ENCODE measurements at regions not wholly inside any gene's neighbourhood (a gene's known extent, or its start where the extent isn't known, plus 50 kb on each side); places are given as distances from the start of the nearest gene placed in this dataset.

DNA sequence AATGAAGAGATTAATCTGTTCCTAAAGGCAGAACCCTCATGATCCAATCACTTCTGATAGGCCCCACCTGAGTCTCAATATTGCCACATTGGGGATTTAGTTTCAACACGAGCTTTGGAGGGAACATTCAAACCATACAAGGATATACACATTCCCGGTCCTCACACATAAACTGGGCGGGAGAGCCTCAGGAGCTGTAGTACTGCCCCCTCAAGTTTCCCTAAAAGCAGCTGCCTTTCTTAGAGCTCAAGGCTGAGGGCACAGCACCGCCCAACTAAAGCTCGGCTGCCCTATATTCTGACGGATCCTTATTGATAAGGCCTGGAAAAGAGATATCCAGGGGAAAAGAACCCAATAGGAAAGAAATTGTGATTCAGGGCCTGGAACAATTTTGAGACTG lies 83.0 kb downstream of the GADD45G start:
- TF ChIP-seq, protein P1, sequence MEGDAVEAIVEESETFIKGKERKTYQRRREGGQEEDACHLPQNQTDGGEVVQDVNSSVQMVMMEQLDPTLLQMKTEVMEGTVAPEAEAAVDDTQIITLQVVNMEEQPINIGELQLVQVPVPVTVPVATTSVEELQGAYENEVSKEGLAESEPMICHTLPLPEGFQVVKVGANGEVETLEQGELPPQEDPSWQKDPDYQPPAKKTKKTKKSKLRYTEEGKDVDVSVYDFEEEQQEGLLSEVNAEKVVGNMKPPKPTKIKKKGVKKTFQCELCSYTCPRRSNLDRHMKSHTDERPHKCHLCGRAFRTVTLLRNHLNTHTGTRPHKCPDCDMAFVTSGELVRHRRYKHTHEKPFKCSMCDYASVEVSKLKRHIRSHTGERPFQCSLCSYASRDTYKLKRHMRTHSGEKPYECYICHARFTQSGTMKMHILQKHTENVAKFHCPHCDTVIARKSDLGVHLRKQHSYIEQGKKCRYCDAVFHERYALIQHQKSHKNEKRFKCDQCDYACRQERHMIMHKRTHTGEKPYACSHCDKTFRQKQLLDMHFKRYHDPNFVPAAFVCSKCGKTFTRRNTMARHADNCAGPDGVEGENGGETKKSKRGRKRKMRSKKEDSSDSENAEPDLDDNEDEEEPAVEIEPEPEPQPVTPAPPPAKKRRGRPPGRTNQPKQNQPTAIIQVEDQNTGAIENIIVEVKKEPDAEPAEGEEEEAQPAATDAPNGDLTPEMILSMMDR (IDR thresholded peaks at IDR 0.05; ENCODE audit: low read length): no peak
- no peak for TF ChIP-seq EZH2 (IDR thresholded peaks at IDR 0.05; ENCODE audit: borderline replicate concordance, low read length)

Measured in OCI-LY1 (cell line).